Astrocyte of the hippocampus (primary cell): ENCODE measurements at regions not wholly inside any gene's neighbourhood (a gene's known extent, or its start where the extent isn't known, plus 50 kb on each side); places are given as distances from the start of the nearest gene placed in this dataset.
"Not testable (repeated sequence)": the region's sequence is repeated elsewhere in the genome, so short reads cannot be mapped to it uniquely, and the experiment has no call there.

ENCODE experiments used
- DNase-seq: peaks from one replicate; pipeline ENCODE4 v3.0.0; 2011; ENCODE audit warnings: low read depth, low spot score

GRCh38 chr13:60931858-60932546 is 483.6 kb downstream of the PCDH20 start:
- DNase-seq: no peak

DNA sequence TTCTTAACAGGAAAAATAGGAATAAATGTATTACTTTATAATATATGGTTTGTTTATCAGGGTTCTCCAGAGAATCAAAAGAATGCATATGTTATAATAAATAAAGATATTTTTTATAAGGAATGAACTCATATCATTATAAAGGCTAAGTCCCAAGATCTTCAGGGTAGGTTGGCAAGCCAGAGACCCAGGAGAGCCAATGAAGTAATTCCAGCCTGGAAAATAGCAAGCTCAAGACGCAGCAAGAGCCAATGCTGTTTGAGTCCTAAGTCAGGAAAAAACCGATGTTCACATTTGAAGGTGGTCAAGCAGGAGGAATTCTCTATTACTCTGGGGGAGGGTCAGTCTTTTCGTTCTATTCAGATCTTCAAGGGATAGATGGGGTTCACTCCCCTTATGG is 490.0 kb downstream of the PCDH20 start:
- no peak for DNase-seq

DNA sequence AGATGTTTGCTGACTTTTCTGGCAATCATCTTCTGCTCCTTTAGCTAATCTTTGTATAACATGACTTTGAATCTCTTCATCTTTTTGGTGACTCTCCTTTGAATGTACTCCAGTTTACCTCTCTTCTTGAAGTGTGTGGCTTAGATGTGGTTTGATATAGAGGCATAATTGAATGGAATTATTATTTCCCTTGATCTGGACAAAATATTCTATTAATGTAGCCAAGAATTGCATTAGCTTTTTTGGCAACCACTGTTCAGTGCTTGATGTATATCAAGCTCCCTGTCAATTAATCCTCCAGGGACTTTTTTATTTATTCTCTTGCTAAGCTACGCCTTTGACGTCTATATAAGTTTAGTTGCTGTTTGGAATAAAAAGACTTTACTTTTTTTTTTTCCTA is 490.8 kb downstream of the PCDH20 start:
- DNase-seq: no peak

DNA sequence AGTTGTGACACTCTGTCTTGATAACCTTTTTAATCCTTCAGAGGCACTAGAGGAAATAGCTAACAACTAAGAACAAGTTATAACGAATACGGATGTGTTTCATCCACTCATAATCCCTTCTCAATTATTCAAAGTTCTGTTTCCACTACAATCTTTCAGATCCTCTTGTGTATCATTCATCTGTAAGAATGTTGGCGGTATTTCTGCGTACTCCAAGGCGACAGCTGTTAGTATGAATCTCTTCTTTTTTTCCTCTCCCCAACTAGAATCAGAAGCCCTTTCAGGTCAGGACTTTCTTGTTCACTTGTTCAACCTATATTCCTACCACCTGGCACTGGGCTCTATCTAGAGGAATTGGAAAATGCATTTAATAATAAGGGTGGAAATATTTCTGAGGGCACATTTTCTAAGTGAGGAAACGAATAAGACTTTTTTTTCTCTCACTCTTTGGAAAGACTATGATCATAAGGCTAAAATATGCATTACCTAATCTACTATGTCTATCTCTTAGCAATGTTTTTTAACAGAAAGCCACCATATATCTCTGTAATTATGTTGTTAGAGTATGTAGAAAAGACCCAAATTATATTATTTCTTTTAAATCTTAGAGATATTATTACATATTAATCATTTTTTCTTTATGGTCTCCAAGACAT is 492.9 kb downstream of the PCDH20 start:
- DNase-seq: no peak

DNA sequence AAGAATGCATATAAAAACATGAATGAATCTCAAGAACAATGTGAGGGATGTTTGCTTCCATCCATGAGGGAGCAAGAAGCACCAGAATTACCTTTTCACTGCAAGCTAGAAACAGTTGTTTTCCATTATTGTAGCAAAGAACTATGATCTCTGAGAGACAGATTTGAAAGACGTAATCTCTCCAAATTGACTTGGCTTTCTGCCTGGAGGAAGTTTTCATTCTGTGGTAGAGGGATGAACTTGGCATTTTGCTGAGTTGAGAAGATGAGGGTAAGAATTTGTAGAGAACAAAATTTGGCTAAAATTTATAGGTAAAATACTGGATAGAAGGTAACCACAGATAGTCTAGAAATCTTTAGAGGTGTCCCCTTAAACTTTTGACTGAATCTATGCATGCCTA is 496.8 kb downstream of the TDRD3 start:
- DNase-seq: no peak

DNA sequence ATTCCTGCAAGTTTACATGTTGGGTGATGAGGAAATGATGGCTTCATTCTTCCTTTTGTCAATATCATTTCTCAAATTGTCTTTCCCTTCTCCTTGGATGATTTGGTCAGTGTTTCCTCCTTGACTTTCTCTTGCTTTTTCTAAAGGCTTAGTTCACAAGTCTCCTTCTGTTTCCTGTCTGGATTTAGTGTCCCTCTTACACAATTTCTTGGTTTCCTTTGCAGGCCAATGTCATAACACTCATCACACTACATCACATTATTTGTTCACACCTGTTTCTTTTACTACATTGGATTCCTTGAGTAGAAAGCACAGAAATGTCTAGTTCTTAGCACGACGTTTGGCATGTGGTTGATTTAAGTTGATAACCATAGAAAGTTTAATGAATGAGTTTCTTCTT is 490.7 kb downstream of the TDRD3 start:
- DNase-seq: no peak

DNA sequence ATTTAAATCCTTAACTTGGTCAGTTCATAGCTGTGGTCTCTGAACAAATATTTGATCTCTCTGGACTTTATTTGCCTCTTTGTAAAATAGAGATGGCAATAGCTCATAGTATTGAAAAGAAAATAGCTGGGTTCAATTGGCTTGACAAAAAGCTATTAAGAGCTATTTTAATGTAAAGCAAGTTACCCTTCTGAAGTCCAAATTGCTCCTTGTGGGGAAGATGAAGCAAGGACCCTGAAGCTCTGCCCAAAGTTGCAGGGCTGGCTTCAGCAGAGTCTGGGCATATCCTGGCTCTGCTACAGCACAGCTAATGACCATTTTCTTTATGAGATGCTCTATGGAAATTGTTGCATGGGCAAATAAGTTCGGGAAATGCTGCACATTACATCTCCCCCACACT is 484.5 kb downstream of the TDRD3 start:
- no peak for DNase-seq

GRCh38 chr13:60873116-60873515 is 476.1 kb downstream of the TDRD3 start:
- no peak for DNase-seq

- no peak for DNase-seq
Observed at GRCh38 chr13:60869941-60870613, 473.1 kb downstream of the TDRD3 start.

DNA sequence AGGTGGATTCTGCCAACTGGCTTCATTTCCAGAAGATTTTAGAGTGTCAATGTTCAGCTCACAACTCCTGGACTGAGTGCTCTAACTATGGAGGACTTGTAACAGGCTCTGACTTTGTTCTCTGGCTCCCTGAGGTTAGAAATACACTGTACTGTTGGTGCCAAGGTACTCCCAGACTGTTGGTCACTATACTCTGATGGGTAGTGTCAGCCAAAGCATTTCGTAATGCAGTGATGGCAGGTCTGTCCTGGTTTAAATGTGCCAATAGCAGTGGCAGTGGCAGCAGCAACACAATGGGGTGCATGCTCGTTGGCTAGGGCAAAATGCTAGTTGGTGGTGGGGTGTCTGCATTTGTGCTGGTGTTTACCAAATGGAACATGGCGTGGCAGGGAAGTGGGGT is 472.2 kb downstream of the TDRD3 start:
- DNase-seq: no peak

DNA sequence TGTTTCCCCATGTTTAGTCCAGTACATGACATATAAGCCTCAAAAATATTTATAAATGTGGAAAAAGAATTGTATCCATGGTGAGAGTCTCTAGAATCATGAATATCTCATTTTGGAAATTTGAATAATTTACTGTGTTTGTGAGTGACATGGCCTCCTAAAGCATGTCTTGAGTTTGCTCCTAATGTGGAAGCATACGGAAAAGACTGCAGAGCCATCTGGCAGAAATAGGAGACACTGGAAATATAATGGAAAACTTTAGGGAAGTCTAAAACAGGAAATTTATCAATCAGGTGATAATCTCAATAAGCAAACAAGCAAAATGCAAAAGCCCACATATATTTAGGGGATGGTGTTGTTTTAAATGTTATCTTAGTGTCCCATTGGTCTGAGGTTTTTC is 465.0 kb downstream of the TDRD3 start:
- no peak for DNase-seq

GRCh38 chr13:60857698-60858097 is 460.7 kb downstream of the TDRD3 start:
- no peak for DNase-seq

- DNase-seq: no peak
Observed at GRCh38 chr13:60852886-60853285, 455.9 kb downstream of the TDRD3 start.

GRCh38 chr13:60851378-60851777 is 454.4 kb downstream of the TDRD3 start:
- DNase-seq: no peak

- DNase-seq: peak; percentile 2
Observed at GRCh38 chr13:60850526-60850925, 453.5 kb downstream of the TDRD3 start.

GRCh38 chr13:60838581-60838980 is 441.6 kb downstream of the TDRD3 start:
- DNase-seq: peak; percentile 13

GRCh38 chr13:60837806-60838205 is 440.8 kb downstream of the TDRD3 start:
- peak; percentile 24 for DNase-seq

- no peak for DNase-seq
Observed at GRCh38 chr13:60836821-60837220, 439.8 kb downstream of the TDRD3 start.

DNA sequence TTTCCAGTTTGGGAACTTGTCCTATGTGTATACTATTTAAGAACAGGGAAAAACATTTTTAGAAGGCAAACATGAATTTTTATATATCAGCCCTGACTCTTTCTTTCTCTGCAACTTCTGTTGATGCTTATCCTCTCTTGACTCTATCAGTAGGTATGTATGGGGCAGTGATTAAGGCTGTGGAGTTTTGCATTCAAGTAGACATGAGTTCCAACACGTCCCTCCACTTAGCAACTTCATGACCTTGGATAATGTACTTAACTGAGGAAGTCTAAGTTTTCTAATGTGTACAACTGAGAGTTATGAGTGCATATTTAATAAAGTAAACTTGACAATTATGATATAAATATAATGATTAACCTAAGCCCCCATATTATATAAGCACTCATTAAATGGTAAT is 414.6 kb downstream of the TDRD3 start:
- no peak for DNase-seq

- DNase-seq: not testable (repeated sequence)
Observed at GRCh38 chr13:60805640-60806039, 408.6 kb downstream of the TDRD3 start.

- DNase-seq: no peak
Observed at GRCh38 chr13:60798503-60798902, 401.5 kb downstream of the TDRD3 start.

GRCh38 chr13:60797112-60797511 is 400.1 kb downstream of the TDRD3 start:
- no peak for DNase-seq

DNA sequence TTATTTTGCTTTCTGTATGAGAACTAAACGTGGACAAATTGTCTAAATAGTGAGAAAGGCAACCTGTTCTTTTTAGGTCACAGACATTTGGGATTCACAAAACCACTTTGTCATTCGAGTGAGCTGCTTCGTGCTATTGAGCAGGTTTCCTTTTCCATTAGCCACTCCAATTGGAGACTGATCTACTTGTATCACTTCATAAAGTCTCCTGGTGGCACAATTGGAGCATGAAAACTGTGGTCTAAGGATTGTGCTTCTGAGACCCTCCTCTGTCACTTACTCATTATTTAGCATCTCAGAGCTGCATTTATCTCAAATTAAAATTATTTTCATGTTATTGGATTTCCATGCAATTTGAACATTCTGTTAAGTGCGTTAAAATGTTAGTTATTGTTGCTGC is 397.7 kb downstream of the TDRD3 start:
- no peak for DNase-seq
